Muscle layer of duodenum (tissue), 2 donors: ENCODE measurements at regions not wholly inside any gene's neighbourhood (a gene's known extent, or its start where the extent isn't known, plus 50 kb on each side); places are given as distances from the start of the nearest gene placed in this dataset.

Experiments
- H3K27ac ChIP-seq: one replicate; pipeline ENCODE4 v1.7.0; 2013; ENCODE audit warnings: mild to moderate bottlenecking, low read length
- H3K27me3 ChIP-seq: one replicate; pipeline ENCODE4 v1.7.0; 2013; ENCODE audit warnings: low read depth, mild to moderate bottlenecking, control low read depth, low read length
- H3K36me3 ChIP-seq, 2 donors: one replicate each; pipeline ENCODE4 v1.7.0; 2013; ENCODE audit warnings: low read length in 2 of 2, control low read depth in 1 of 2, mild to moderate bottlenecking in 1 of 2; ENCODE audit not compliant: insufficient read depth in 2 of 2, control insufficient read depth in 1 of 2
- H3K4me1 ChIP-seq, 2 donors: one replicate each; pipeline ENCODE4 v1.7.0; 2013; ENCODE audit warnings: low read length in 2 of 2, mild to moderate bottlenecking in 2 of 2, control low read depth in 1 of 2, moderate library complexity in 1 of 2; ENCODE audit not compliant: insufficient read depth in 2 of 2, control insufficient read depth in 1 of 2
- H3K4me3 ChIP-seq, 2 donors: one replicate each; pipeline ENCODE4 v1.7.0; 2013; ENCODE audit warnings: low read length in 2 of 2, low read depth in 1 of 2, mild to moderate bottlenecking in 1 of 2
- H3K9me3 ChIP-seq, 2 donors: one replicate each; pipeline ENCODE4 v1.7.0; 2013; ENCODE audit warnings: low read length in 2 of 2, control low read depth in 1 of 2, mild to moderate bottlenecking in 1 of 2; ENCODE audit not compliant: control insufficient read depth in 1 of 2
- donor health status: healthy.

GRCh38 chr18:2123077-2123476, 448.2 kb downstream of the METTL4 start:
- Histone ChIP-seq H3K27ac (no peak overlapping the region), H3K4me3 (no peak overlapping the region), H3K9me3 (no peaks in the 10 kb centered on the region), H3K4me1 (no peaks in the 10 kb centered on the region), H3K36me3 (no peaks in the 10 kb centered on the region), H3K27me3 (no peaks in the 10 kb centered on the region)

- Histone ChIP-seq H3K27me3 (no peaks in the 10 kb centered on the region), H3K4me3 (no peak overlapping the region), H3K36me3 (no peaks in the 10 kb centered on the region), H3K9me3 (no peaks in the 10 kb centered on the region), H3K27ac (no peak overlapping the region), H3K4me1 (no peaks in the 10 kb centered on the region)
Observed at GRCh38 chr18:2134364-2134763, 436.9 kb downstream of the METTL4 start.

GRCh38 chr18:2135309-2135708, 436.0 kb downstream of the METTL4 start:
- no peak overlapping the region for H3K27ac ChIP-seq
- no peaks in the 10 kb centered on the region for H3K9me3 ChIP-seq
- H3K27me3 ChIP-seq: no peaks in the 10 kb centered on the region
- H3K36me3 ChIP-seq: no peaks in the 10 kb centered on the region
- H3K4me3 ChIP-seq: no peak overlapping the region
- H3K4me1 ChIP-seq: no peaks in the 10 kb centered on the region

DNA sequence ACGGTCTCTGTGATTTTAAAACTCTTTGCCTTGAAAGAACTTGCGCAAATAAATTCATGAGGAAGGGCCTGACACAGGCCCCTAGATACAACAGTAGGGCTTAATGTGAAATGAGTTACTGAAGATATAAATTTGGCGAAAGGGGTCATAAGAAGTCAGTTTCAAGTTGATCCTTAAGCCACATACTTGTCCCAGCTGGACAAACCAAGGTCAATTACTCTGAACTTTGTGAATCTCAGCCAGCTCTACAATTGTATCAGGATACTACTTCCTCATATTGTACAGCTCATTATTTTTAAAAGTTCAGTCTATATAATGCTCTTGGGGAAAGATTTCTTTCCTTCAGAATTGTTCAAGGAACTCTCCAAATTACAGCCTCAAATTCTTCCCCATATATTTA, 432.8 kb downstream of the METTL4 start:
- Histone ChIP-seq H3K27ac (no peak overlapping the region), H3K27me3 (no peaks in the 10 kb centered on the region), H3K36me3 (no peaks in the 10 kb centered on the region), H3K4me3 (no peak overlapping the region), H3K9me3 (no peaks in the 10 kb centered on the region), H3K4me1 (no peaks in the 10 kb centered on the region)

DNA sequence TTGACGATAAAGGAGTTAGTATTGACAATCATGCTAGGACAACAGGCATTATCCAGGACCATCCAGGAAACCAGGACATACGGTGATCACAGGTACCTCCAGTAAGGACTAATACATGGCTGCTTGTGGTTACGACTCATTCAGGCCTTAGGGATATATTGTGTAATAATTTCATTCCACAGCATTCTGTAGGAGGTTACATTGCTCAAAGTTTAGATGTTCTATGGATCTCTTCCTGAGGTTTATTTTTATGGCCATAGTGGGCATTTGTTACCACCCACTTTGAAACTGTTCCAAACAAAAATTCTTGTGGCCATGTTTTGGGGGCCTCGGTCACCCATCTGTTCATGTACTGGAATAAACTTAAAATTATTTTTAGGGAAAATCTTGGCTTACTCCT, 431.6 kb downstream of the METTL4 start:
- Histone ChIP-seq H3K27ac (no peak overlapping the region), H3K36me3 (no peaks in the 10 kb centered on the region), H3K4me3 (no peak overlapping the region), H3K9me3 (no peaks in the 10 kb centered on the region), H3K27me3 (no peaks in the 10 kb centered on the region), H3K4me1 (no peaks in the 10 kb centered on the region)

DNA sequence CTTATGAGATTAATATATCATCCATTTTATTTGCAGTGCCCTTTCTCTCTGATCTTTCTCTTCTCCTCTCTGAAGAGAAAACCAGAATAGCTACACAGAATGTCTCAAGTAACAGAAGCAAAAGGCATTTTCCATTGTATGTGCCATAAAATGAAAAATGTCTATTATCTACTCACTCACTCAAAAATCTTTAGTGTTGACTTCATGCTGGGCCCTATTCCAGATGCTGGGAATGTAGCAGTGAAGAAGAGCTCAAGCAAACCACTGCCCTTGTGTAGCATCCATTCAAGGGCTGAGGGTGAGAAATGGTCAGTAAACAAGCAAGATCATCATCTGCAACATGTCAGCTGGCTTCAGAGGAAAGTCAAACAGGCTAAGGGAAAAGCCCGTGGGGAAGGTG, 427.7 kb downstream of the METTL4 start:
- Histone ChIP-seq H3K9me3 (no peaks in the 10 kb centered on the region), H3K27ac (no peak overlapping the region), H3K27me3 (no peaks in the 10 kb centered on the region), H3K36me3 (no peaks in the 10 kb centered on the region), H3K4me3 (no peak overlapping the region), H3K4me1 (peaks cover 0 to 3% of the 10 kb centered on the region in 2 donors)

- Histone ChIP-seq H3K4me1 (peaks cover 0 to 3% of the 10 kb centered on the region in 2 donors), H3K36me3 (no peaks in the 10 kb centered on the region), H3K9me3 (no peaks in the 10 kb centered on the region), H3K27ac (no peak overlapping the region), H3K4me3 (no peak overlapping the region), H3K27me3 (no peaks in the 10 kb centered on the region)
Observed at GRCh38 chr18:2144811-2145210, 426.5 kb downstream of the METTL4 start.

DNA sequence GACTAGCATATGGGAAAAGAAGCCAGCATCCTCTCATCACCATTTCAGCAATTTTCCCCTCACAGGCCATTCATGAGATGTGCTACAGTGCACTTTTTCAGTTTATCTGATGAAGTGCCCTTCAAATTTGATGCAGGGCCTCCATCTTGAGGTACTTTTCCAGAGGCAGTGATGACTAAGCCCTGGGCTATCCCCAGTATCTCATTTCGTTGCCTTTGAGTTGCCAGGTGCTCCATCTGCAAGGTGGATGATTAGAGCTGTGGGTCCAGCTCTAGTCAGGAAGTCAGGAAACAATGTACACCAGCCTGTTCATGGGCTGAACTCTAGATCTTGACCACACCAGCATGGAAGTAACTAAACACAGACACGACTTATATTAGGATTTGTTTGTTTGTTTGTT, 425.2 kb downstream of the METTL4 start:
- H3K27ac ChIP-seq: no peak overlapping the region
- no peaks in the 10 kb centered on the region for H3K9me3 ChIP-seq
- no peaks in the 10 kb centered on the region for H3K27me3 ChIP-seq
- H3K36me3 ChIP-seq: no peaks in the 10 kb centered on the region
- H3K4me1 ChIP-seq: peaks cover 0 to 3% of the 10 kb centered on the region in 2 donors
- no peak overlapping the region for H3K4me3 ChIP-seq

DNA sequence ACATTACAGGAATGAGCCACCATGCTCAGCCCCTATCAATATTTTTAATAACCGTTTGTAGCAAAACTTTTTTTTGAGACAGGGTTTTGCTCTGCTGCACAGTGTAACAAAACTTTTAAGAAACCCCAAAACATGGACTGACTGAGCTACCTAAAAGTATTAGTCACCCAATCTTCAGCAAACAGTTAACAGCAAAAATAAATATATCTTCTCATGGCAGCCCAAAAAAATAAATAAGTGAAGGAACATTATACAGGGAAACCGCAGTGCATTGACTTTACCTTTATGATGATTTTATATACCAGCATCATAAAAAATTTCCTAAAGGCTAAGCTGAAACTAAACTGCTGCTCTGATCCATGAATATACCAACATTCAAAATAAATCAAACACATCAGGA, 424.6 kb downstream of the METTL4 start:
- Histone ChIP-seq H3K4me1 (peaks cover 0 to 3% of the 10 kb centered on the region in 2 donors), H3K27me3 (no peaks in the 10 kb centered on the region), H3K36me3 (no peaks in the 10 kb centered on the region), H3K9me3 (no peaks in the 10 kb centered on the region), H3K27ac (no peak overlapping the region), H3K4me3 (no peak overlapping the region)

DNA sequence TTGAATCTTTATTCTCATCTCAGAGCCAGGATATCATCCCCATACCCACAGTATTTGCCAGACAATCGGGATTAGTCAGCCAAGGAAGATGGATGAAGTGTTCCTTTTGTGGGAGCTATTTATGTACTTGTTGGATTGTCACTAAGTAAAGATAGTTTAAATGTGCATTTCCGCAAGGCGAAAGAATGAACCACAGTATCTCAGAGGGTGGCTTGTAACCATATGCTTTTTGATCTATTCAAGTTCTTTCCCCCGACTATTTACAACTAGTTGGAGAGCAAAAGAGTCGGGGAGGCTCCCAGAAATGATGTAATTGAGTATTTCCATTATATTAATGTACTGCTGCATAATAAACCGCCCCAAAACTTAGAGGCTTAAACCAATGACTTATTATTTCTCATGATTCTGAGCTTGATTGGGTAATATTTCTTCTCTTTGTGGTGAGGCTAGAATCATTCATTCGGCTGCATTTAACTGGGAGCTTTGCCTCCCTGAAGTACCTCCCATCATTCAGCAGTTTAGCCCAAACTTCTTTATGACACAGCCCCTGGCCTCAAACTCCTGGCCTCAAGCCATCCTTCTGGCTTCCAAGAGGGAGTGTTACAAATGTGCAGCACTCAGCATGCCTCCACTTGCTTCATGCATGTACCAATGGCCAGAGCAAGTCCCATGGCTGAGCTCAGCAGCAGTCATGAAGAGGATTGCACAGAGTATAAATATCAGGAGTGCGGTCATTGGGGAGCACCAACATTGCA, 423.7 kb downstream of the METTL4 start:
- Histone ChIP-seq H3K9me3 (no peaks in the 10 kb centered on the region), H3K4me3 (no peak overlapping the region), H3K27ac (no peak overlapping the region), H3K4me1 (peaks cover 0 to 3% of the 10 kb centered on the region in 2 donors), H3K27me3 (no peaks in the 10 kb centered on the region), H3K36me3 (no peaks in the 10 kb centered on the region)

GRCh38 chr18:2148823-2149222, 422.5 kb downstream of the METTL4 start:
- no peaks in the 10 kb centered on the region for H3K27me3 ChIP-seq
- H3K9me3 ChIP-seq: no peaks in the 10 kb centered on the region
- no peak overlapping the region for H3K4me3 ChIP-seq
- no peak overlapping the region for H3K27ac ChIP-seq
- H3K36me3 ChIP-seq: no peaks in the 10 kb centered on the region
- peaks cover 0 to 3% of the 10 kb centered on the region in 2 donors for H3K4me1 ChIP-seq

- Histone ChIP-seq H3K4me3 (no peak overlapping the region), H3K4me1 (peaks cover 0 to 3% of the 10 kb centered on the region in 2 donors), H3K9me3 (no peaks in the 10 kb centered on the region), H3K36me3 (no peaks in the 10 kb centered on the region), H3K27me3 (no peaks in the 10 kb centered on the region), H3K27ac (no peak overlapping the region)
Observed at GRCh38 chr18:2150566-2150965, 420.7 kb downstream of the METTL4 start.
